ENCODE measurements at regions not wholly inside any gene's neighbourhood (a gene's known extent, or its start where the extent isn't known, plus 50 kb on each side); places are given as distances from the start of the nearest gene placed in this dataset.

- H3K4me1 ChIP-seq (replicated peaks in 1 of 2) = no peaks in the 10 kb centered on the region
- no peaks in the 10 kb centered on the region for H3K27me3 ChIP-seq
- H3K4me3 ChIP-seq = no peak overlapping the region
- intact Hi-C loops (cut with DNase I) = no loop called here
- DNase-seq = no peak
- WGBS, 4 donors = 85 to 92% (median 86%) methylated on average over 7 of the region's 7 CpGs
- TF ChIP-seq POLR2A (IDR thresholded peaks at IDR 0.05) = no peak
- TF ChIP-seq CTCF (IDR thresholded peaks at IDR 0.05) = no peak
- H3K36me3 ChIP-seq (replicated peaks in 1 of 2) = no peaks in the 10 kb centered on the region
- H3K27ac ChIP-seq = no peak overlapping the region
- no peaks in the 10 kb centered on the region for H3K9me3 ChIP-seq (replicated peaks in 1 of 3)
These were observed 130.3 kb downstream of the AXIN2 start for GRCh38 chr17:65431116-65431515.

- DNase-seq = no peak
- intact Hi-C loops (cut with DNase I) = no loop called here
These were observed 131.1 kb downstream of the AXIN2 start for GRCh38 chr17:65430209-65430833.

GRCh38 chr17:65423346-65424140, 137.9 kb downstream of the AXIN2 start:
- WGBS, 4 donors = 64 to 76% (median 69%) methylated on average over 8 to 9 of the region's 9 CpGs
- H3K9me3 ChIP-seq (replicated peaks in 1 of 3) = no peaks in the 10 kb centered on the region
- no peak overlapping the region for H3K4me3 ChIP-seq
- no peak for DNase-seq
- H3K27ac ChIP-seq = no peak overlapping the region
- H3K27me3 ChIP-seq = no peaks in the 10 kb centered on the region
- TF ChIP-seq POLR2A (IDR thresholded peaks at IDR 0.05) (no peak), CTCF (IDR thresholded peaks at IDR 0.05) (no peak)
- no peaks in the 10 kb centered on the region for H3K4me1 ChIP-seq (replicated peaks in 1 of 2)
- H3K36me3 ChIP-seq (replicated peaks in 1 of 2) = no peaks in the 10 kb centered on the region
- intact Hi-C loops (cut with DNase I) = no loop called here

More at GRCh38 chr17:65430209-65430833, 131.1 kb downstream of the AXIN2 start:
- no peaks in the 10 kb centered on the region for H3K9me3 ChIP-seq (replicated peaks in 1 of 3)
- 62 to 67% (median 62%) methylated on average over 7 to 9 of the region's 9 CpGs for WGBS, 4 donors
- H3K36me3 ChIP-seq (replicated peaks in 1 of 2) = no peaks in the 10 kb centered on the region
- TF ChIP-seq POLR2A (IDR thresholded peaks at IDR 0.05) (no peak), CTCF (IDR thresholded peaks at IDR 0.05) (no peak)
- no peaks in the 10 kb centered on the region for H3K4me1 ChIP-seq (replicated peaks in 1 of 2)
- no peaks in the 10 kb centered on the region for H3K27me3 ChIP-seq
- H3K4me3 ChIP-seq = no peak overlapping the region
- H3K27ac ChIP-seq = no peak overlapping the region

- Histone ChIP-seq H3K27ac (no peak overlapping the region), H3K4me1 (replicated peaks in 1 of 2) (no peaks in the 10 kb centered on the region), H3K4me3 (no peak overlapping the region), H3K27me3 (no peaks in the 10 kb centered on the region), H3K9me3 (replicated peaks in 1 of 3) (no peaks in the 10 kb centered on the region), H3K36me3 (replicated peaks in 1 of 2) (no peaks in the 10 kb centered on the region)
- 39 to 58% (median 49%) methylated on average over 2 to 3 of the region's 3 CpGs for WGBS, 4 donors
- no peak for DNase-seq
- intact Hi-C loops (cut with DNase I) = no loop called here
- no peak for TF ChIP-seq CTCF (IDR thresholded peaks at IDR 0.05)
- TF ChIP-seq POLR2A (IDR thresholded peaks at IDR 0.05) = no peak
These were observed 142.8 kb downstream of the AXIN2 start for GRCh38 chr17:65418622-65419021.
